GM19452 (cell line): ENCODE measurements at regions not wholly inside any gene's neighbourhood (a gene's known extent, or its start where the extent isn't known, plus 50 kb on each side); places are given as distances from the start of the nearest gene placed in this dataset.

Source experiments
- ATAC-seq: cut with Tn5 transposase; IDR thresholded peaks from one replicate; pipeline ENCODE4 v1.9.1; 2021; ENCODE audit not compliant: unreplicated experiment

GRCh38 chr12:39240587-39240986 lies 202.3 kb downstream of the KIF21A start:
- ATAC-seq = no peak

GRCh38 chr12:39239490-39240486 lies 203.1 kb downstream of the KIF21A start:
- ATAC-seq = no peak

GRCh38 chr12:39237004-39237403 lies 205.9 kb downstream of the KIF21A start:
- no peak for ATAC-seq

GRCh38 chr12:39235990-39236767 lies 206.7 kb downstream of the KIF21A start:
- no peak for ATAC-seq

GRCh38 chr12:39230086-39230485 lies 212.8 kb downstream of the KIF21A start:
- ATAC-seq = no peak

- no peak for ATAC-seq
Measured at GRCh38 chr12:39227218-39227617, 215.7 kb downstream of the KIF21A start.

- ATAC-seq = no peak
Measured at GRCh38 chr12:39224971-39225370, 217.9 kb downstream of the KIF21A start.

GRCh38 chr12:39205969-39206368 lies 237.0 kb downstream of the KIF21A start:
- peak; percentile 88 for ATAC-seq

GRCh38 chr12:39199351-39199750 lies 243.6 kb downstream of the KIF21A start:
- ATAC-seq = no peak

- no peak for ATAC-seq
Measured at GRCh38 chr12:39188689-39189088, 254.2 kb downstream of the KIF21A start.

- no peak for ATAC-seq
Measured at GRCh38 chr12:39186744-39187143, 256.2 kb downstream of the KIF21A start.

GRCh38 chr12:39178837-39179236 lies 264.1 kb downstream of the KIF21A start:
- no peak for ATAC-seq

- ATAC-seq = no peak
Measured at GRCh38 chr12:39176356-39176755, 266.6 kb downstream of the KIF21A start.

- peak; percentile 81 for ATAC-seq
Measured at GRCh38 chr12:39173726-39174125, 268.3 kb upstream of the CPNE8 start.

GRCh38 chr12:39165338-39165737 lies 259.9 kb upstream of the CPNE8 start:
- no peak for ATAC-seq

- ATAC-seq = no peak
Measured at GRCh38 chr12:39161465-39162085, 256.2 kb upstream of the CPNE8 start.

GRCh38 chr12:39157696-39158342 lies 252.4 kb upstream of the CPNE8 start:
- no peak for ATAC-seq

- ATAC-seq = no peak
Measured at GRCh38 chr12:39145175-39145999, 240.0 kb upstream of the CPNE8 start.

- no peak for ATAC-seq
Measured at GRCh38 chr12:39144613-39145061, 239.2 kb upstream of the CPNE8 start.

GRCh38 chr12:39138268-39138667 lies 232.9 kb upstream of the CPNE8 start:
- ATAC-seq = no peak
